IMR-90 (cell line): ENCODE measurements at regions not wholly inside any gene's neighbourhood (a gene's known extent, or its start where the extent isn't known, plus 50 kb on each side); places are given as distances from the start of the nearest gene placed in this dataset.
A peak's percentile ranks its signal among the peaks of the same experiment; 100 is the strongest.

Experiments
- ATAC-seq: fragments of 200-7000 bp; cut with Tn5 transposase; 2 replicates; pipeline ENCODE4 v1.9.1; 2020; ENCODE audit warnings: low read depth, mild to moderate bottlenecking, moderate library complexity
- BruUV-seq: library from RNA; stranded (reverse); fragments of 400-500 nt; replicated peaks from 2 replicates; lab custom pipeline; 2021; lab: Mats Ljungman, UMichigan
- CTCF ChIA-PET: fragments of 300-600 bp; formaldehyde crosslinking; extraction: SDS; loops from one replicate; lab custom pipeline; 2021; ENCODE audit warnings: antibody characterized with exemption; lab: Yijun Ruan, JAX
- POLR2A ChIA-PET: fragments of 300-600 bp; sonication (Branson Sonifier 250); formaldehyde crosslinking; loops from one replicate; lab custom pipeline; 2022; ENCODE audit warnings: antibody characterized with exemption; ENCODE audit not compliant: unreplicated experiment; lab: Charles Lee
- DNase-seq: peaks from one replicate; pipeline ENCODE4 v3.0.0; 2013
- H2AFZ ChIP-seq: replicated peaks from 2 replicates; pipeline ENCODE3; 2013; ENCODE audit warnings: low read length, mild to moderate bottlenecking; ENCODE audit not compliant: poor library complexity
- H2AK5ac ChIP-seq: 2 replicates; pipeline ENCODE4 v1.6.1; 2013; ENCODE audit warnings: low read depth, low read length, inconsistent platforms
- H2AK9ac ChIP-seq: replicated peaks from 2 replicates; pipeline ENCODE3; 2013; ENCODE audit warnings: mild to moderate bottlenecking, low read depth, low read length, moderate library complexity; ENCODE audit not compliant: poor library complexity
- H2BK120ac ChIP-seq: 2 replicates; pipeline ENCODE4 v1.6.1; 2013; ENCODE audit warnings: low read depth, low read length, inconsistent platforms
- H2BK15ac ChIP-seq: 3 replicates; pipeline ENCODE4 v1.6.1; 2013; ENCODE audit warnings: low read depth, low read length, inconsistent platforms
- H2BK20ac ChIP-seq: 2 replicates; pipeline ENCODE4 v1.6.1; 2013; ENCODE audit warnings: low read depth, mild to moderate bottlenecking, inconsistent platforms, low read length, moderate library complexity
- H2BK5ac ChIP-seq: 2 replicates; pipeline ENCODE4 v1.6.1; 2013; ENCODE audit warnings: mild to moderate bottlenecking, low read depth, low read length, inconsistent platforms; ENCODE audit not compliant: poor library complexity, severe bottlenecking
- H3K14ac ChIP-seq: replicated peaks from 2 replicates; pipeline ENCODE4 v1.6.1; 2013; ENCODE audit warnings: low read depth, low read length, inconsistent platforms
- H3K18ac ChIP-seq: 2 replicates; pipeline ENCODE4 v1.6.1; 2013; ENCODE audit warnings: low read depth, low read length, control low read depth
- H3K23ac ChIP-seq: 2 replicates; pipeline ENCODE4 v1.6.1; 2013; ENCODE audit warnings: low read depth, low read length, inconsistent platforms
- H3K27ac ChIP-seq: 2 replicates; pipeline ENCODE4 v1.5.1; 2013; ENCODE audit warnings: mild to moderate bottlenecking, control low read depth, low read length; ENCODE audit not compliant: insufficient read depth
- H3K27me3 ChIP-seq: 2 replicates; pipeline ENCODE4 v1.6.1; 2013; ENCODE audit warnings: low read length; ENCODE audit not compliant: control insufficient read depth, insufficient read depth
- H3K36me3 ChIP-seq: 2 replicates; pipeline ENCODE4 v1.6.1; 2013; ENCODE audit warnings: low read length, mixed read lengths; ENCODE audit not compliant: control insufficient read depth, insufficient read depth
- H3K4ac ChIP-seq: 2 replicates; pipeline ENCODE4 v1.6.1; 2013; ENCODE audit warnings: low read depth, low read length, inconsistent platforms
- H3K4me1 ChIP-seq: 2 replicates; pipeline ENCODE4 v1.6.1; 2013; ENCODE audit warnings: low read length, mixed read lengths; ENCODE audit not compliant: control insufficient read depth, insufficient read depth
- H3K4me2 ChIP-seq: 2 replicates; pipeline ENCODE4 v1.6.1; 2013; ENCODE audit warnings: low read depth, mild to moderate bottlenecking, control low read depth, low read length, moderate library complexity
- H3K4me3 ChIP-seq: 2 replicates; pipeline ENCODE4 v1.5.1; 2013; ENCODE audit warnings: low read depth, mild to moderate bottlenecking, control low read depth, low read length, moderate library complexity; ENCODE audit not compliant: insufficient read depth
- H3K56ac ChIP-seq: 2 replicates; pipeline ENCODE4 v1.6.1; 2013; ENCODE audit warnings: low read length, inconsistent platforms; ENCODE audit not compliant: insufficient read depth; ENCODE audit errors: extremely low read depth
- H3K79me1 ChIP-seq, 2 experiments: 2 replicates each; pipeline ENCODE4 v1.6.1; 2013; ENCODE audit warnings: low read length in 2 of 2, inconsistent platforms in 1 of 2, low read depth in 1 of 2
- H3K9ac ChIP-seq: 2 replicates; pipeline ENCODE4 v1.6.1; 2013; ENCODE audit warnings: low read depth, low read length, control low read depth
- H3K9me1 ChIP-seq: 2 replicates; pipeline ENCODE4 v1.6.1; 2013; ENCODE audit warnings: low read length, inconsistent platforms; ENCODE audit not compliant: insufficient read depth
- H3K9me3 ChIP-seq: 2 replicates; pipeline ENCODE4 v1.6.1; 2013; ENCODE audit warnings: low read length; ENCODE audit not compliant: control insufficient read depth, insufficient read depth
- H4K20me1 ChIP-seq: 2 replicates; pipeline ENCODE4 v1.6.1; 2013; ENCODE audit warnings: low read length, inconsistent platforms; ENCODE audit not compliant: insufficient read depth
- H4K5ac ChIP-seq: 2 replicates; pipeline ENCODE4 v1.6.1; 2013; ENCODE audit warnings: mild to moderate bottlenecking, low read depth, low read length, control low read depth
- H4K8ac ChIP-seq, 2 experiments: 2 replicates each; pipeline ENCODE4 v1.6.1; 2013; ENCODE audit warnings: low read depth in 2 of 2, low read length in 2 of 2, control low read depth in 1 of 2, inconsistent platforms in 1 of 2
- H4K91ac ChIP-seq: 2 replicates; pipeline ENCODE4 v1.6.1; 2013; ENCODE audit warnings: low read depth, low read length, inconsistent platforms; ENCODE audit not compliant: insufficient read depth
- BHLHE40 ChIP-seq: fragments of 150-350 bp; IDR thresholded peaks from 2 replicates; pipeline ENCODE4 v1.6.1; 2016; ENCODE audit warnings: mild to moderate bottlenecking, low read depth, low read length
- CEBPB ChIP-seq: IDR thresholded peaks from 2 replicates; pipeline ENCODE4 v1.6.1; 2012; ENCODE audit warnings: low read depth, low read length, improper control_type of control experiment
- CHD1 ChIP-seq: IDR thresholded peaks from 2 replicates; pipeline ENCODE4 v1.6.1; 2012; ENCODE audit warnings: low read depth, low read length, improper control_type of control experiment
- FOS ChIP-seq: fragments of 150-350 bp; IDR thresholded peaks from 2 replicates; pipeline ENCODE4 v1.6.1; 2016; ENCODE audit warnings: low read depth, low read length
- MAFK ChIP-seq: IDR thresholded peaks from 2 replicates; pipeline ENCODE4 v1.6.1; 2012; ENCODE audit warnings: low read depth, low read length, improper control_type of control experiment
- MAZ ChIP-seq: IDR thresholded peaks from 2 replicates; pipeline ENCODE4 v1.6.1; 2012; ENCODE audit warnings: low read depth, mild to moderate bottlenecking, low read length, improper control_type of control experiment, moderate library complexity, borderline replicate concordance
- MXI1 ChIP-seq: IDR thresholded peaks from 2 replicates; pipeline ENCODE4 v1.6.1; 2012; ENCODE audit warnings: low read depth, mild to moderate bottlenecking, low read length, moderate library complexity, borderline replicate concordance
- NFE2L2 ChIP-seq: fragments of 150-350 bp; IDR thresholded peaks from 2 replicates; pipeline ENCODE4 v1.6.1; 2016; ENCODE audit warnings: low read depth, mild to moderate bottlenecking, low read length
- RAD21 ChIP-seq: IDR thresholded peaks from 2 replicates; pipeline ENCODE4 v1.6.1; 2012; ENCODE audit warnings: low read length, improper control_type of control experiment
- RCOR1 ChIP-seq: IDR thresholded peaks from 2 replicates; pipeline ENCODE4 v1.6.1; 2012; ENCODE audit warnings: mild to moderate bottlenecking, low read length, improper control_type of control experiment; ENCODE audit not compliant: insufficient replicate concordance
- USF2 ChIP-seq: fragments of 150-350 bp; IDR thresholded peaks from 2 replicates; pipeline ENCODE4 v1.6.1; 2017; ENCODE audit warnings: mild to moderate bottlenecking, antibody characterized with exemption, low read length, low read depth
- WGBS, 2 experiments: methylation state at CpG; one replicate each; pipeline versions ENCODE4 v1.1.5 to v1.1.7; 2013; ENCODE audit warnings: missing lambda C conversion rate in 2 of 2; ENCODE audit not compliant: insufficient read length in 1 of 2; ENCODE audit errors: extremely low coverage in 2 of 2; 5-methylcytosine and 5-hydroxymethylcytosine counted together
- dilution Hi-C: fragments of 300-500 bp; cut with HindIII; formaldehyde crosslinking; loops from one replicate; pipeline ENCODE4 v1.14.3; 2018; ENCODE audit warnings: low sequenced_read_pairs; ENCODE audit not compliant: unreplicated experiment
- in situ Hi-C: fragments of 300-500 bp; cut with MboI; formaldehyde crosslinking; loops from 3 replicates; pipeline ENCODE4 v1.14.3; 2019; ENCODE audit warnings: low sequenced_read_pairs, inconsistent platforms, mixed read lengths
- intact Hi-C: fragments of 100-400 bp; cut with micrococcal nuclease; formaldehyde crosslinking; loops from 2 replicates; pipeline ENCODE4 v1.10.0; 2022
- TF ChIP-seq, protein P1 (sequence below): conservative IDR thresholded peaks from 2 replicates; pipeline ENCODE4 v1.5.1; 2012; ENCODE audit warnings: mild to moderate bottlenecking, low read depth, low read length, improper control_type of control experiment

DNA sequence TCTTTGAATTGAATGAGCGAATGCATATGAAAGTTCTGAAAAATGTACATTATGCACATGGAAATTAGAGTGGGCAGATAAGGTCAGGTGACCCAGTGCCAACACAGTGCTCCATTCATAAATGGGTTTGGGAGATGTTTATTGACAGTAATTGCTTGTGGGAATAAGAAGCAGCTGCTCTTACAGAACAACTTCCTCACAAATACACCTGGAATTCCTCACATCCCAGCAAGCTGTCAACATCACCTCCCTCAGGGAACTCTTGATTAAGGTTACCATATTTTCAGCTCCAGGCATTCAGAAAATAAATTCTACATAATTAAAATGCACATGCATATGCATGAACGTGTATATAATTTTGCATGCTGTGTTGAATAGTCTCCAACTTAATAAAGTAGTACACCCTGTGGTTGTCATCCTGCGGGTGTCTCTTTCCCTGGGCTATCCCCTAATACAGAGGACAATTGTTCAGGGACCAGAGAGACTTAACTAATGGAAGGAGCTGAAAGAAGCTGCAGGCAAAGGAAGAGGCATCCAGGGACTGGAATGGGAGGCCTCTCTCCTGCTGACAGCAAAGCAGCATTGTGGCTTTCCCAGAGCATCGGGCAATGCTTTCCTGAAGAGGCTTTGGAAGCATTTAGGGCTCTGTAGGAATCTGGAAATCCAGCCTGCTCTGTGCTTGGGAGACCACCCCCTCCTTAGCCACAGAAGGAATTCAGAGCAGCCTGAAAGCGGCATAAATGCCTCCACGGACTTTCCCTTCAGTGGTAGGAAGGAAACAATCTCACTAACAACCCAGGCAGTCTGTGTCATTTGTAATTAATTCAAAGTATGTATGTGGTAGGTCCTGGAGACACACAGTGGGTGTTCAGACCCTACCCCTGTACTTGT, 55.2 kb upstream of the GNG12 start:
- H3K14ac ChIP-seq = peak overlapping the region; percentile 90
- no peaks in the 10 kb centered on the region for H3K79me1 ChIP-seq
- DNase-seq (peak; percentile 63), ATAC-seq (peak; percentile 70)
- peak overlapping the region; percentile 83 for H4K91ac ChIP-seq
- H2BK15ac ChIP-seq = peak overlapping the region; percentile 60; the same call in 2 of the 3 replicates
- H2BK20ac ChIP-seq = peak overlapping the region; percentile 94
- H2AK5ac ChIP-seq = peak overlapping the region; percentile 82
- TF ChIP-seq BHLHE40 (no peak), FOS (no peak), MXI1 (no peak), CHD1 (no peak), MAFK (no peak), MAZ (no peak), RAD21 (no peak), CEBPB (no peak), RCOR1 (no peak), NFE2L2 (no peak), USF2 (no peak)
- TF ChIP-seq, protein P1, sequence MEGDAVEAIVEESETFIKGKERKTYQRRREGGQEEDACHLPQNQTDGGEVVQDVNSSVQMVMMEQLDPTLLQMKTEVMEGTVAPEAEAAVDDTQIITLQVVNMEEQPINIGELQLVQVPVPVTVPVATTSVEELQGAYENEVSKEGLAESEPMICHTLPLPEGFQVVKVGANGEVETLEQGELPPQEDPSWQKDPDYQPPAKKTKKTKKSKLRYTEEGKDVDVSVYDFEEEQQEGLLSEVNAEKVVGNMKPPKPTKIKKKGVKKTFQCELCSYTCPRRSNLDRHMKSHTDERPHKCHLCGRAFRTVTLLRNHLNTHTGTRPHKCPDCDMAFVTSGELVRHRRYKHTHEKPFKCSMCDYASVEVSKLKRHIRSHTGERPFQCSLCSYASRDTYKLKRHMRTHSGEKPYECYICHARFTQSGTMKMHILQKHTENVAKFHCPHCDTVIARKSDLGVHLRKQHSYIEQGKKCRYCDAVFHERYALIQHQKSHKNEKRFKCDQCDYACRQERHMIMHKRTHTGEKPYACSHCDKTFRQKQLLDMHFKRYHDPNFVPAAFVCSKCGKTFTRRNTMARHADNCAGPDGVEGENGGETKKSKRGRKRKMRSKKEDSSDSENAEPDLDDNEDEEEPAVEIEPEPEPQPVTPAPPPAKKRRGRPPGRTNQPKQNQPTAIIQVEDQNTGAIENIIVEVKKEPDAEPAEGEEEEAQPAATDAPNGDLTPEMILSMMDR = no peak
- H4K20me1 ChIP-seq = no peaks in the 10 kb centered on the region
- ChIA-PET POLR2A (no interaction called here), CTCF (no interaction called here)
- peak overlapping the region; percentile 71; the same call in 1 of the 2 replicates for H3K56ac ChIP-seq
- H2BK120ac ChIP-seq = peak overlapping the region; percentile 96
- H2AK9ac ChIP-seq = peak overlapping the region; percentile 3
- H3K4ac ChIP-seq = peak overlapping the region; percentile 93
- no TSS peak for BruUV-seq
- peak overlapping the region; percentile 56 to 84 for H4K8ac ChIP-seq
- H2BK5ac ChIP-seq = peak overlapping the region; percentile 88
- H3K4me1 ChIP-seq = peaks cover 16% of the 10 kb centered on the region
- dilution Hi-C loops = no loop called here
- in situ Hi-C loops = no loop called here
- H3K18ac ChIP-seq = peak overlapping the region; percentile 47
- peak overlapping the region; percentile 30; the same call in 1 of the 2 replicates for H3K9ac ChIP-seq
- H3K23ac ChIP-seq = peak overlapping the region; percentile 92
- WGBS, 2 experiments = no CpG with 5 or more reads among the region's 6 CpGs
- H3K9me3 ChIP-seq = no peaks in the 10 kb centered on the region
- peak overlapping the region; percentile 11 for H3K4me2 ChIP-seq
- H3K4me3 ChIP-seq = no peak overlapping the region
- H3K9me1 ChIP-seq = peaks cover 10% of the 10 kb centered on the region; the same call in 1 of the 2 replicates
- intact Hi-C loops = no loop called here
- H3K27ac ChIP-seq = peak overlapping the region; percentile 15
- no peaks in the 10 kb centered on the region for H3K36me3 ChIP-seq
- H4K5ac ChIP-seq = peak overlapping the region; percentile 30; the same call in 1 of the 2 replicates
- H2AFZ ChIP-seq = peak overlapping the region; percentile 88
- H3K27me3 ChIP-seq = no peaks in the 10 kb centered on the region
